ENCODE measurements at regions not wholly inside any gene's neighbourhood (a gene's known extent, or its start where the extent isn't known, plus 50 kb on each side); places are given as distances from the start of the nearest gene placed in this dataset.

DNA sequence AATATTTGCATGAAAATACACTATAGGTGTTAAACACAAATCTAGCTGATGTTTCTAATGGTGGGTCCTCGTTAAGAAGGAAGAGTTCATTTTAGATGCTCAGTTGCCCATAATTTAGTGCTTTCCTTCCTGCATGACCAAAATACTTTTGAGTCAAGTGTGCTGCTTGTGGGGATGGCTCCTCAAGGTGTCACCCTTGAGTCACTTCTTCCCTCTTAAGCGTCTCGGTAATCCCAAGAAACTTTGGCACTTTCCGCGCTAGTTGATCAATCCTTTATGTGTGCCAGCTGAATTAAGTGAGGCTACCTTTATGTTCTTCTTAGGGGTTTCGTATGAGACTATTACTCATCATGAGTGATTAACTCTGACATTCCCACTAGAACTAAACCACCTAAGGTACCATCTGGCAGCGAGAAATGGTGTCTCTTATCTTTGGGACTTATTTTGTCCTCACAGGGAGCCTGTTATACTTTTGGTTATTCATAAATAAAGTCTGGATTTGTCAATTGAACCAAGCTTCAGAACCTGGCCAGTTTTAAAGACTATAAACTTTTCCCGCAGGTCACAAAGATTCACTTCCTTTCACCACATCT, 106.8 kb downstream of the NHLRC3 start:
- DNase-seq (ENCODE audit: low spot score in 2 of 2), result peak; percentile 57 to 86
- H3K4me3 ChIP-seq (ENCODE audit: low read depth, poor library complexity, severe bottlenecking), result no peak overlapping the region
- intact Hi-C loops (cut with DNase I; ENCODE audit: low total_unique reads), result loop anchor here (5.0 kb wide), 1 partner anchor 467 kb away; no protein-coding TSS in a partner anchor
- 14 to 20% methylated on average over 8 of the region's 8 CpGs for whole genome bisulfite sequencing, 2 donors
- TF ChIP-seq POLR2A (IDR thresholded peaks at IDR 0.05), result no peak
- TF ChIP-seq, protein P1, sequence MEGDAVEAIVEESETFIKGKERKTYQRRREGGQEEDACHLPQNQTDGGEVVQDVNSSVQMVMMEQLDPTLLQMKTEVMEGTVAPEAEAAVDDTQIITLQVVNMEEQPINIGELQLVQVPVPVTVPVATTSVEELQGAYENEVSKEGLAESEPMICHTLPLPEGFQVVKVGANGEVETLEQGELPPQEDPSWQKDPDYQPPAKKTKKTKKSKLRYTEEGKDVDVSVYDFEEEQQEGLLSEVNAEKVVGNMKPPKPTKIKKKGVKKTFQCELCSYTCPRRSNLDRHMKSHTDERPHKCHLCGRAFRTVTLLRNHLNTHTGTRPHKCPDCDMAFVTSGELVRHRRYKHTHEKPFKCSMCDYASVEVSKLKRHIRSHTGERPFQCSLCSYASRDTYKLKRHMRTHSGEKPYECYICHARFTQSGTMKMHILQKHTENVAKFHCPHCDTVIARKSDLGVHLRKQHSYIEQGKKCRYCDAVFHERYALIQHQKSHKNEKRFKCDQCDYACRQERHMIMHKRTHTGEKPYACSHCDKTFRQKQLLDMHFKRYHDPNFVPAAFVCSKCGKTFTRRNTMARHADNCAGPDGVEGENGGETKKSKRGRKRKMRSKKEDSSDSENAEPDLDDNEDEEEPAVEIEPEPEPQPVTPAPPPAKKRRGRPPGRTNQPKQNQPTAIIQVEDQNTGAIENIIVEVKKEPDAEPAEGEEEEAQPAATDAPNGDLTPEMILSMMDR (IDR thresholded peaks at IDR 0.05), result no peak

DNA sequence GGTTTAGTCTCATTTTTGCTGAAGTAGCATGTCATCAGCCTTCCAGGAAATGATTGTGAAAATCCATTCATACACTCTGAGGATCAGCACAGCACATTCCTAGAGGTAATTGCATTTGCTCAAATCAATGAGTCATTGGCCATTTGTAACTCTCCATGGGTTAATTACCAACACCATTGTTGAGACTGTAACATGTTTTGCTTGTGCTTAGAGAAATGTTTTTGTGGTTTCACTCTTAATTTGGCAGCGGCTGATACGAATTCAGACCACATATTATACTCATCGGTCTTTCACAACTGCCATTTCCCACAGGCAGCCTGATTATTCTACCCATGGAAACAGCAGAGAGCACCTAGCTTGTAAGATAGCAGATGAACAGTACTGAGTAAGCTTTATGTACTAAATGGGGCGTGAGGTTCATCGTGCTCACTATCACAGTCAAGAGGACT, 110.3 kb downstream of the NHLRC3 start:
- DNase-seq (ENCODE audit: low spot score in 2 of 2), result peak in 1 of 2 donors; percentile 16
- WGBS, 2 donors, result 55 to 56% methylated on average over 5 of the region's 5 CpGs
- intact Hi-C loops (cut with DNase I; ENCODE audit: low total_unique reads), result loop anchor here (5.0 kb wide), 1 partner anchor 464 kb away; no protein-coding TSS in a partner anchor

DNA sequence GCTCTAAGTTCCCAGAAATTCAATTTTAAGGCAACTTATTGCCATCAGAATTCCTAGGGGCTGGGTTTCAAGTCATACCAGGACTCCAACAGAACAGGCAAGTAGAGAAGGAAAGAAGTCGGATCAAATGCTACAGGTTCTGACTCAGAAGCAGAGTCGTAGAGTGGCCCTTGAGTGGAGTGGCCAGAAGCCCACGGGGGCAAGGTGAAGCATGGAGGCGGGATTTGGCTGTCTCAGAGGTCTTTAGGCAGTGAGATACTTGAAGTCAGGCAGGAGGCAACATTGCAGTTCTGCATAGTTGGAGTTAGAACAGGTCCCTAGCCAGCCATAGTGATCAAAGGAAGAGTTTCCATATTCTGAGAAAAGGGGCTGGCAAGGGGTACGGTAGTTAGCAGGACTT, 111.6 kb downstream of the NHLRC3 start:
- TF ChIP-seq, protein P1 (IDR thresholded peaks at IDR 0.05), result no peak
- no peak for TF ChIP-seq POLR2A (IDR thresholded peaks at IDR 0.05)
- intact Hi-C loops (cut with DNase I; ENCODE audit: low total_unique reads), result loop anchor here (5.0 kb wide), 1 partner anchor 462 kb away; no protein-coding TSS in a partner anchor
- WGBS, 2 donors, result 91 to 92% methylated on average over 5 of the region's 5 CpGs
- DNase-seq (ENCODE audit: low spot score in 2 of 2), result no peak
- H3K4me3 ChIP-seq (ENCODE audit: low read depth, poor library complexity, severe bottlenecking), result no peak overlapping the region

More for the DNA sequence above, 110.3 kb downstream of the NHLRC3 start:
- TF ChIP-seq, protein P1 (IDR thresholded peaks at IDR 0.05), result no peak
- TF ChIP-seq POLR2A (IDR thresholded peaks at IDR 0.05), result no peak
- H3K4me3 ChIP-seq (ENCODE audit: low read depth, poor library complexity, severe bottlenecking), result no peak overlapping the region

DNA sequence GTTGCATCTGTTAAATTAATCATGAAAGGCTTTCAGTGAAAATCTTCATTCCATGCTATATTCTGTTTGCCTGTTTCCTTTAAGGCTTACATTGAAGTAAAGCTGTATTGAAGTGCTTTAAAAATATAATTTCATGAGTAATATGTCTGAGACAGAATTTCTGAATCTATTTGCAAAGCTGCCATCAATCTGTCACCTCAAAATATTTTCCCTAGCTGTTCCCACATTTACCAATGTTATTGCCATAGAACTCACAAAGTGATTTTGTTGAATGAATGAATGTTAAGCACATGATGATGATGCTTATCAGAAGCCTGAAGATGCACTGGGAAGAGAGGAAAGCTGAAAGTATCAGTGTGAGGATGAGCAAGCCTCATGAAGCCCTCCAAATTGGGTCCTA, 115.8 kb downstream of the NHLRC3 start:
- intact Hi-C loops (cut with DNase I; ENCODE audit: low total_unique reads), result no loop called here
- DNase-seq (ENCODE audit: low spot score in 2 of 2), result no peak
- TF ChIP-seq, protein P1 (IDR thresholded peaks at IDR 0.05), result no peak
- H3K4me3 ChIP-seq (ENCODE audit: low read depth, poor library complexity, severe bottlenecking), result no peak overlapping the region

DNA sequence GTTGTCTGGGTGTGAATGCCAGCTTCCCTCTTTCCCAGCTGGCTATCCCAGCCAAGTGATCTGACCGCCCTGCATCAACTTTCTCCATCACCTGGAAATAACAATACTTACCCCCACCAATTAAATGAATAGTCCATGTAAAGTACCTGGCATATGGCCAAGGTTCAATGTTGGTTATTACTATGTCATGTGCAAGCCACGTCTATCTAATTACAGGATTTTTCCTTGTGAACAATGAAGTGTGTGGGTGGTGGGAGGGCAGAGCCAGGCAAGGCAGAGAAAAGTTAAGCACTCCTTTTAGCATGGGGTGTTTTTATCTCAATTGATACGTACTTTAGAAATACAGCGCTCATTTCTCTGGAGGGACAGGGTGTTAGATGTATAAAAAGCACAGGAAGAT, 121.1 kb downstream of the NHLRC3 start:
- no peak for DNase-seq (ENCODE audit: low spot score in 2 of 2)
- H3K4me3 ChIP-seq (ENCODE audit: low read depth, poor library complexity, severe bottlenecking), result no peak overlapping the region
- TF ChIP-seq, protein P1 (IDR thresholded peaks at IDR 0.05), result no peak
- no peak for TF ChIP-seq POLR2A (IDR thresholded peaks at IDR 0.05)
- intact Hi-C loops (cut with DNase I; ENCODE audit: low total_unique reads), result no loop called here
- 44 to 46% methylated on average over 4 of the region's 4 CpGs for WGBS, 2 donors
